ENCODE measurements at regions not wholly inside any gene's neighbourhood (a gene's known extent, or its start where the extent isn't known, plus 50 kb on each side); places are given as distances from the start of the nearest gene placed in this dataset.

- H3K9me3 ChIP-seq, result 0 out of 2 replicates have a peak, but pooled peaks cover 2% of the 10 kb centered on the region
- no peak for DNase-seq
- H3K36me3 ChIP-seq, result no peaks in the 10 kb centered on the region
- no peak for TF ChIP-seq CTCF (IDR thresholded peaks at IDR 0.05; ENCODE audit: low read depth, low read length)
- no peaks in the 10 kb centered on the region for H3K27me3 ChIP-seq
- no peak overlapping the region for H3K4me3 ChIP-seq (ENCODE audit: low read depth, low read length)
- H3K4me1 ChIP-seq, result peaks cover 6% of the 10 kb centered on the region
These were observed 328.4 kb upstream of the INTU start for GRCh38 chr4:127304356-127304755.

GRCh38 chr4:127307996-127308395, 324.8 kb upstream of the INTU start:
- no peak for DNase-seq
- H3K9me3 ChIP-seq, result 0 out of 2 replicates have a peak, but pooled peaks cover 2% of the 10 kb centered on the region
- H3K36me3 ChIP-seq, result no peaks in the 10 kb centered on the region
- peaks cover 6% of the 10 kb centered on the region for H3K4me1 ChIP-seq
- no peaks in the 10 kb centered on the region for H3K27me3 ChIP-seq
- no peak for TF ChIP-seq CTCF (IDR thresholded peaks at IDR 0.05; ENCODE audit: low read depth, low read length)
- H3K4me3 ChIP-seq (ENCODE audit: low read depth, low read length), result no peak overlapping the region

GRCh38 chr4:127309369-127310102, 323.2 kb upstream of the INTU start:
- TF ChIP-seq CTCF (IDR thresholded peaks at IDR 0.05; ENCODE audit: low read depth, low read length), result no peak
- no peak for DNase-seq
- Histone ChIP-seq H3K4me1 (peaks cover 6% of the 10 kb centered on the region), H3K4me3 (ENCODE audit: low read depth, low read length) (no peak overlapping the region), H3K27me3 (no peaks in the 10 kb centered on the region), H3K36me3 (no peaks in the 10 kb centered on the region), H3K9me3 (0 out of 2 replicates have a peak, but pooled peaks cover 3% of the 10 kb centered on the region)

GRCh38 chr4:127311371-127311770, 321.4 kb upstream of the INTU start:
- H3K36me3 ChIP-seq, result no peaks in the 10 kb centered on the region
- 0 out of 2 replicates have a peak, but pooled peaks cover 3% of the 10 kb centered on the region for H3K9me3 ChIP-seq
- no peak for DNase-seq
- no peaks in the 10 kb centered on the region for H3K27me3 ChIP-seq
- H3K4me3 ChIP-seq (ENCODE audit: low read depth, low read length), result no peak overlapping the region
- peaks cover 6% of the 10 kb centered on the region for H3K4me1 ChIP-seq
- no peak for TF ChIP-seq CTCF (IDR thresholded peaks at IDR 0.05; ENCODE audit: low read depth, low read length)

GRCh38 chr4:127311924-127312323, 320.8 kb upstream of the INTU start:
- H3K36me3 ChIP-seq, result no peaks in the 10 kb centered on the region
- TF ChIP-seq CTCF (IDR thresholded peaks at IDR 0.05; ENCODE audit: low read depth, low read length), result no peak
- peaks cover 6% of the 10 kb centered on the region for H3K4me1 ChIP-seq
- 0 out of 2 replicates have a peak, but pooled peaks cover 3% of the 10 kb centered on the region for H3K9me3 ChIP-seq
- DNase-seq, result no peak
- no peak overlapping the region for H3K4me3 ChIP-seq (ENCODE audit: low read depth, low read length)
- H3K27me3 ChIP-seq, result no peaks in the 10 kb centered on the region

GRCh38 chr4:127313767-127314166, 319.0 kb upstream of the INTU start:
- no peak for TF ChIP-seq CTCF (IDR thresholded peaks at IDR 0.05; ENCODE audit: low read depth, low read length)
- H3K27me3 ChIP-seq, result no peaks in the 10 kb centered on the region
- H3K9me3 ChIP-seq, result 0 out of 2 replicates have a peak, but pooled peaks cover 3% of the 10 kb centered on the region
- H3K4me3 ChIP-seq (ENCODE audit: low read depth, low read length), result no peak overlapping the region
- no peaks in the 10 kb centered on the region for H3K36me3 ChIP-seq
- H3K4me1 ChIP-seq, result no peaks in the 10 kb centered on the region
- no peak for DNase-seq

Measured in BE2C (cell line).